Inflammatory macrophage treated with lipopolysaccharide for 1 hour (primary cell): ENCODE measurements at regions not wholly inside any gene's neighbourhood (a gene's known extent, or its start where the extent isn't known, plus 50 kb on each side); places are given as distances from the start of the nearest gene placed in this dataset.
A peak's percentile ranks its signal among the peaks of the same experiment; 100 is the strongest.

Experiments
- DNase-seq, 2 donors: peaks; one replicate each; pipeline ENCODE4 v3.0.0-alpha.2; 2020 to 2022

GRCh38 chr4:89416960-89417359 is 109.4 kb upstream of the GPRIN3 start:
- DNase-seq, result no peak

- no peak for DNase-seq
These were observed 105.9 kb upstream of the GPRIN3 start for GRCh38 chr4:89413518-89413917.

- no peak for DNase-seq
These were observed 104.1 kb upstream of the GPRIN3 start for GRCh38 chr4:89411539-89412309.

GRCh38 chr4:89410687-89411086 is 103.1 kb upstream of the GPRIN3 start:
- DNase-seq, result peak; percentile 16 to 43

- DNase-seq, result no peak
These were observed 96.9 kb upstream of the GPRIN3 start for GRCh38 chr4:89404530-89404929.

GRCh38 chr4:89403826-89404225 is 96.2 kb upstream of the GPRIN3 start:
- no peak for DNase-seq

- DNase-seq, result no peak
These were observed 92.9 kb upstream of the GPRIN3 start for GRCh38 chr4:89400287-89401035.

GRCh38 chr4:89398644-89399043 is 91.0 kb upstream of the GPRIN3 start:
- no peak for DNase-seq

GRCh38 chr4:89398146-89398545 is 90.5 kb upstream of the GPRIN3 start:
- no peak for DNase-seq

- DNase-seq, result no peak
These were observed 89.8 kb upstream of the GPRIN3 start for GRCh38 chr4:89397441-89397840.

GRCh38 chr4:89382439-89382838 is 74.8 kb upstream of the GPRIN3 start:
- no peak for DNase-seq

GRCh38 chr4:89380980-89381379 is 73.4 kb upstream of the GPRIN3 start:
- no peak for DNase-seq

GRCh38 chr4:89379511-89380044 is 72.0 kb upstream of the GPRIN3 start:
- no peak for DNase-seq

GRCh38 chr4:89373394-89373793 is 65.8 kb upstream of the GPRIN3 start:
- no peak for DNase-seq

- peak in 1 of 2 donors; percentile 12 for DNase-seq
These were observed 64.0 kb upstream of the GPRIN3 start for GRCh38 chr4:89371614-89372013.

- peak; percentile 44 to 52 for DNase-seq
These were observed 62.0 kb upstream of the GPRIN3 start for GRCh38 chr4:89369581-89369980.

- peak; percentile 47 to 66 for DNase-seq
These were observed 61.3 kb upstream of the GPRIN3 start for GRCh38 chr4:89368861-89369260.

- no peak for DNase-seq
These were observed 58.2 kb upstream of the GPRIN3 start for GRCh38 chr4:89365776-89366175.

GRCh38 chr4:89365375-89365774 is 57.8 kb upstream of the GPRIN3 start:
- DNase-seq, result no peak

GRCh38 chr4:89364541-89364940 is 56.9 kb upstream of the GPRIN3 start:
- no peak for DNase-seq

GRCh38 chr4:89363786-89364185 is 56.2 kb upstream of the GPRIN3 start:
- DNase-seq, result no peak

GRCh38 chr4:89358935-89359638 is 51.5 kb upstream of the GPRIN3 start:
- DNase-seq, result no peak

GRCh38 chr4:89357787-89358186 is 50.2 kb upstream of the GPRIN3 start:
- DNase-seq, result no peak
